Muscle of leg (tissue), 3 donors: ENCODE measurements at regions not wholly inside any gene's neighbourhood (a gene's known extent, or its start where the extent isn't known, plus 50 kb on each side); places are given as distances from the start of the nearest gene placed in this dataset.

Experiments
- DNase-seq: peaks from one replicate; pipeline ENCODE4 v3.0.0; 2013
- H3K27ac ChIP-seq: one replicate; pipeline ENCODE4 v1.5.1; 2013; ENCODE audit warnings: mild to moderate bottlenecking, low read length, control low read depth
- H3K27me3 ChIP-seq: one replicate; pipeline ENCODE4 v1.6.1; 2013; ENCODE audit warnings: low read length; ENCODE audit not compliant: control insufficient read depth, insufficient read depth
- H3K36me3 ChIP-seq: one replicate; pipeline ENCODE4 v1.6.1; 2013; ENCODE audit warnings: low read length; ENCODE audit not compliant: control insufficient read depth, insufficient read depth
- H3K4me1 ChIP-seq: one replicate; pipeline ENCODE4 v1.6.1; 2013; ENCODE audit warnings: low read length; ENCODE audit not compliant: control insufficient read depth, insufficient read depth
- H3K4me3 ChIP-seq: one replicate; pipeline ENCODE4 v1.5.1; 2013; ENCODE audit warnings: low read length, control low read depth
- H3K9me3 ChIP-seq: replicated peaks from 2 replicates; pipeline ENCODE4 v1.6.1; 2013; ENCODE audit warnings: low read depth, low read length; ENCODE audit not compliant: control insufficient read depth
- WGBS: methylation state at CpG from one replicate; pipeline ENCODE4 v1.1.5; 2013; ENCODE audit warnings: missing lambda C conversion rate; ENCODE audit not compliant: insufficient coverage; 5-methylcytosine and 5-hydroxymethylcytosine counted together

- DNase-seq, result no peak
- Histone ChIP-seq H3K9me3 (no peaks in the 10 kb centered on the region), H3K27ac (no peak overlapping the region), H3K27me3 (no peaks in the 10 kb centered on the region), H3K4me1 (peaks cover 3% of the 10 kb centered on the region), H3K4me3 (no peak overlapping the region), H3K36me3 (no peaks in the 10 kb centered on the region)
- 61% methylated on average over 3 of the region's 5 CpGs for WGBS
Observed at GRCh38 chr20:50363027-50363426, 147.2 kb upstream of the PTPN1 start.

GRCh38 chr20:50363479-50363878 is 146.7 kb upstream of the PTPN1 start:
- H3K9me3 ChIP-seq, result no peaks in the 10 kb centered on the region
- 79% methylated on average over 5 of the region's 5 CpGs for WGBS
- H3K27me3 ChIP-seq, result no peaks in the 10 kb centered on the region
- no peak overlapping the region for H3K4me3 ChIP-seq
- H3K4me1 ChIP-seq, result peaks cover 3% of the 10 kb centered on the region
- DNase-seq, result no peak
- no peaks in the 10 kb centered on the region for H3K36me3 ChIP-seq
- no peak overlapping the region for H3K27ac ChIP-seq

GRCh38 chr20:50364542-50364941 is 145.6 kb upstream of the PTPN1 start:
- no peak overlapping the region for H3K27ac ChIP-seq
- WGBS, result 42% methylated on average over 2 of the region's 6 CpGs
- no peaks in the 10 kb centered on the region for H3K36me3 ChIP-seq
- no peak for DNase-seq
- H3K27me3 ChIP-seq, result no peaks in the 10 kb centered on the region
- no peak overlapping the region for H3K4me3 ChIP-seq
- H3K4me1 ChIP-seq, result peaks cover 7% of the 10 kb centered on the region
- H3K9me3 ChIP-seq, result no peaks in the 10 kb centered on the region

- H3K27ac ChIP-seq, result no peak overlapping the region
- H3K4me1 ChIP-seq, result peaks cover 10% of the 10 kb centered on the region
- 50% methylated on average over 1 of the region's 7 CpGs for WGBS
- H3K36me3 ChIP-seq, result no peaks in the 10 kb centered on the region
- no peaks in the 10 kb centered on the region for H3K9me3 ChIP-seq
- H3K27me3 ChIP-seq, result no peaks in the 10 kb centered on the region
- peak; percentile 65 for DNase-seq
- no peak overlapping the region for H3K4me3 ChIP-seq
Observed at GRCh38 chr20:50366270-50367103, 143.7 kb upstream of the PTPN1 start.

GRCh38 chr20:50367104-50367674 is 143.0 kb upstream of the PTPN1 start:
- H3K4me1 ChIP-seq, result peaks cover 10% of the 10 kb centered on the region
- no peak for DNase-seq
- WGBS, result no CpG with 5 or more reads among the region's 5 CpGs
- no peaks in the 10 kb centered on the region for H3K27me3 ChIP-seq
- no peak overlapping the region for H3K27ac ChIP-seq
- H3K36me3 ChIP-seq, result no peaks in the 10 kb centered on the region
- no peak overlapping the region for H3K4me3 ChIP-seq
- H3K9me3 ChIP-seq, result no peaks in the 10 kb centered on the region

GRCh38 chr20:50367739-50368375 is 142.3 kb upstream of the PTPN1 start:
- WGBS, result 95% methylated on average over 7 of the region's 9 CpGs
- H3K27ac ChIP-seq, result no peak overlapping the region

GRCh38 chr20:50368386-50368785 is 141.8 kb upstream of the PTPN1 start:
- peaks cover 10% of the 10 kb centered on the region for H3K4me1 ChIP-seq
- DNase-seq, result no peak
- no peaks in the 10 kb centered on the region for H3K9me3 ChIP-seq
- no peaks in the 10 kb centered on the region for H3K36me3 ChIP-seq
- H3K27ac ChIP-seq, result no peak overlapping the region
- WGBS, result 67% methylated on average over 1 of the region's 1 CpG
- H3K27me3 ChIP-seq, result no peaks in the 10 kb centered on the region
- H3K4me3 ChIP-seq, result no peak overlapping the region

More at GRCh38 chr20:50367739-50368375, 142.3 kb upstream of the PTPN1 start:
- Histone ChIP-seq H3K4me3 (no peak overlapping the region), H3K36me3 (no peaks in the 10 kb centered on the region), H3K27me3 (no peaks in the 10 kb centered on the region), H3K9me3 (no peaks in the 10 kb centered on the region), H3K4me1 (peaks cover 10% of the 10 kb centered on the region)
- no peak for DNase-seq

- Histone ChIP-seq H3K27ac (no peak overlapping the region), H3K4me1 (peaks cover 10% of the 10 kb centered on the region), H3K9me3 (no peaks in the 10 kb centered on the region), H3K27me3 (no peaks in the 10 kb centered on the region), H3K36me3 (no peaks in the 10 kb centered on the region), H3K4me3 (no peak overlapping the region)
- DNase-seq, result no peak
- WGBS, result no CpG with 5 or more reads among the region's 4 CpGs
Observed at GRCh38 chr20:50368813-50369224, 141.4 kb upstream of the PTPN1 start.

- WGBS, result 49% methylated on average over 8 of the region's 13 CpGs
- H3K9me3 ChIP-seq, result no peaks in the 10 kb centered on the region
- no peak overlapping the region for H3K4me3 ChIP-seq
- peak; percentile 63 for DNase-seq
- no peaks in the 10 kb centered on the region for H3K36me3 ChIP-seq
- no peak overlapping the region for H3K27ac ChIP-seq
- H3K27me3 ChIP-seq, result no peaks in the 10 kb centered on the region
- H3K4me1 ChIP-seq, result peaks cover 10% of the 10 kb centered on the region
Observed at GRCh38 chr20:50369225-50370035, 140.8 kb upstream of the PTPN1 start.
